Keratinocyte (primary cell): ENCODE measurements at regions not wholly inside any gene's neighbourhood (a gene's known extent, or its start where the extent isn't known, plus 50 kb on each side); places are given as distances from the start of the nearest gene placed in this dataset.

Experiments used
- EZH2 ChIP-seq: IDR thresholded peaks from one replicate; pipeline ENCODE4 v1.6.1; 2012; ENCODE audit warnings: inconsistent platforms, mild to moderate bottlenecking, low read length, moderate library complexity
- TF ChIP-seq, protein P1 (sequence below), 3 experiments: IDR thresholded peaks in 1 of 3; conservative IDR thresholded peaks in 1 of 3; optimal IDR thresholded peaks in 1 of 3; 2 replicates in 2 of 3; 3 replicates in 1 of 3; pipeline versions ENCODE3 to v1.5.1; 2011; ENCODE audit warnings: low read length in 3 of 3, mild to moderate bottlenecking in 3 of 3, moderate library complexity in 2 of 3, control low read depth in 1 of 3, inconsistent platforms in 1 of 3; ENCODE audit not compliant: insufficient read depth in 2 of 3; ENCODE audit errors: extremely low read depth in 1 of 3

DNA sequence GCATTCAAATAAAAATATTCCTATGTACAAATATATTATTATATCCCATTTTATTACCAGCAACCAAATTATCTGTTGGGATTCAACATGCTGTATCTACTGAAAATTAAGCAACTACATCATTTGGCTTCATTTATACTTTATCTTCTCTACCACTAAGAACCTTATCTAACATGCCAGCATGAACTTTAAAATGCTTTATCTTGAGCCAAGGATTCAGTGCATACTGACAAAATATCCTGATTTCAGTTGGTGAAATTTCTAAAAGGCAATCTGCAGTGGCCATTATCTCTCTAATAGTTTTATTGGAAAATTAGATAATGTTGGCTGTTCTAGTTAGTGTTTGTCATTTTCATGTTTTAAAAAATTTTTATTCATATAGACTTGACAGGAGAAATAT lies 1149.9 kb downstream of the KCNT2 start:
- TF ChIP-seq, protein P1, sequence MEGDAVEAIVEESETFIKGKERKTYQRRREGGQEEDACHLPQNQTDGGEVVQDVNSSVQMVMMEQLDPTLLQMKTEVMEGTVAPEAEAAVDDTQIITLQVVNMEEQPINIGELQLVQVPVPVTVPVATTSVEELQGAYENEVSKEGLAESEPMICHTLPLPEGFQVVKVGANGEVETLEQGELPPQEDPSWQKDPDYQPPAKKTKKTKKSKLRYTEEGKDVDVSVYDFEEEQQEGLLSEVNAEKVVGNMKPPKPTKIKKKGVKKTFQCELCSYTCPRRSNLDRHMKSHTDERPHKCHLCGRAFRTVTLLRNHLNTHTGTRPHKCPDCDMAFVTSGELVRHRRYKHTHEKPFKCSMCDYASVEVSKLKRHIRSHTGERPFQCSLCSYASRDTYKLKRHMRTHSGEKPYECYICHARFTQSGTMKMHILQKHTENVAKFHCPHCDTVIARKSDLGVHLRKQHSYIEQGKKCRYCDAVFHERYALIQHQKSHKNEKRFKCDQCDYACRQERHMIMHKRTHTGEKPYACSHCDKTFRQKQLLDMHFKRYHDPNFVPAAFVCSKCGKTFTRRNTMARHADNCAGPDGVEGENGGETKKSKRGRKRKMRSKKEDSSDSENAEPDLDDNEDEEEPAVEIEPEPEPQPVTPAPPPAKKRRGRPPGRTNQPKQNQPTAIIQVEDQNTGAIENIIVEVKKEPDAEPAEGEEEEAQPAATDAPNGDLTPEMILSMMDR (optimal IDR thresholded peaks at IDR 0.05 in 1 of 3, IDR thresholded peaks at IDR 0.05 in 1 of 3, conservative IDR thresholded peaks at IDR 0.05 in 1 of 3; ENCODE audit: extremely low read depth in 1 of 3, insufficient read depth in 2 of 3, low read length in 3 of 3) = no peak
- no peak for TF ChIP-seq EZH2
